ENCODE measurements at regions not wholly inside any gene's neighbourhood (a gene's known extent, or its start where the extent isn't known, plus 50 kb on each side); places are given as distances from the start of the nearest gene placed in this dataset.

- ChIA-PET POLR2A (no interaction called here), CTCF (no interaction called here)
- Histone ChIP-seq H3K27me3 (ENCODE audit: control insufficient read depth, insufficient read depth, low read length) (no peaks in the 10 kb centered on the region), H3K9me3 (ENCODE audit: control insufficient read depth, insufficient read depth, low read length) (no peaks in the 10 kb centered on the region), H3K4me3 (ENCODE audit: low read depth, low read length) (no peak overlapping the region), H3K27ac (ENCODE audit: low read depth, low read length) (no peak overlapping the region)
- TF ChIP-seq CTCF (IDR thresholded peaks at IDR 0.05; ENCODE audit: low read depth, low read length) = no peak
- DNase-seq (ENCODE audit: low read depth, low spot score) = no peak
Measured at GRCh38 chr2:190809139-190809764, 71.4 kb upstream of the GLS start.

- no peak for TF ChIP-seq CTCF (IDR thresholded peaks at IDR 0.05; ENCODE audit: low read depth, low read length)
- H3K27ac ChIP-seq (ENCODE audit: low read depth, low read length) = no peak overlapping the region
- no peak for DNase-seq (ENCODE audit: low read depth, low spot score)
- CTCF ChIA-PET = interaction anchor here (0.5 to 0.7 kb wide), 2 partner anchors 28 to 154 kb away, joined by 3 read pairs; no protein-coding TSS in a partner anchor
- H3K27me3 ChIP-seq (ENCODE audit: control insufficient read depth, insufficient read depth, low read length) = no peaks in the 10 kb centered on the region
- POLR2A ChIA-PET = no interaction called here
- no peaks in the 10 kb centered on the region for H3K9me3 ChIP-seq (ENCODE audit: control insufficient read depth, insufficient read depth, low read length)
- H3K4me3 ChIP-seq (ENCODE audit: low read depth, low read length) = no peak overlapping the region
Measured at GRCh38 chr2:190809876-190810525, 70.6 kb upstream of the GLS start.

- ChIA-PET CTCF (no interaction called here), POLR2A (no interaction called here)
- TF ChIP-seq CTCF (IDR thresholded peaks at IDR 0.05; ENCODE audit: low read depth, low read length) = no peak
- no peaks in the 10 kb centered on the region for H3K9me3 ChIP-seq (ENCODE audit: control insufficient read depth, insufficient read depth, low read length)
- no peak for DNase-seq (ENCODE audit: low read depth, low spot score)
- H3K27ac ChIP-seq (ENCODE audit: low read depth, low read length) = no peak overlapping the region
- H3K27me3 ChIP-seq (ENCODE audit: control insufficient read depth, insufficient read depth, low read length) = no peaks in the 10 kb centered on the region
- no peak overlapping the region for H3K4me3 ChIP-seq (ENCODE audit: low read depth, low read length)
Measured at GRCh38 chr2:190810981-190811587, 69.5 kb upstream of the GLS start.

GRCh38 chr2:190811811-190812210, 68.8 kb upstream of the GLS start:
- Histone ChIP-seq H3K9me3 (ENCODE audit: control insufficient read depth, insufficient read depth, low read length) (no peaks in the 10 kb centered on the region), H3K27me3 (ENCODE audit: control insufficient read depth, insufficient read depth, low read length) (no peaks in the 10 kb centered on the region), H3K27ac (ENCODE audit: low read depth, low read length) (no peak overlapping the region), H3K4me3 (ENCODE audit: low read depth, low read length) (no peak overlapping the region)
- ChIA-PET POLR2A (interaction anchor here (0.6 kb wide), 1 partner anchor 73 kb away, joined by 3 read pairs; no protein-coding TSS in a partner anchor), CTCF (no interaction called here)
- no peak for TF ChIP-seq CTCF (IDR thresholded peaks at IDR 0.05; ENCODE audit: low read depth, low read length)
- DNase-seq (ENCODE audit: low read depth, low spot score) = no peak

Data from AG04450 (cell line).